H9 (cell line): ENCODE measurements at regions not wholly inside any gene's neighbourhood (a gene's known extent, or its start where the extent isn't known, plus 50 kb on each side); places are given as distances from the start of the nearest gene placed in this dataset.

ENCODE experiments used
- DNase-seq: peaks from one replicate; pipeline ENCODE4 v3.0.0-alpha.2; 2017
- H2AFZ ChIP-seq: one replicate; pipeline ENCODE4 v1.6.1; 2013; ENCODE audit warnings: mild to moderate bottlenecking, low read length, control low read depth, moderate library complexity
- H2AK5ac ChIP-seq: 2 replicates; pipeline ENCODE4 v1.6.1; 2013; ENCODE audit warnings: low read length, control low read depth, mixed read lengths; ENCODE audit not compliant: insufficient read length
- H2BK120ac ChIP-seq: one replicate; pipeline ENCODE4 v1.6.1; 2013; ENCODE audit warnings: low read depth, mild to moderate bottlenecking, low read length, control low read depth, inconsistent platforms; ENCODE audit not compliant: poor library complexity, severe bottlenecking
- H2BK12ac ChIP-seq: 2 replicates; pipeline ENCODE4 v1.6.1; 2013; ENCODE audit warnings: low read length, control low read depth, mixed read lengths, low read depth; ENCODE audit not compliant: insufficient read length
- H2BK15ac ChIP-seq: 2 replicates; pipeline ENCODE4 v1.6.1; 2013; ENCODE audit warnings: low read depth, low read length, control low read depth
- H2BK20ac ChIP-seq: one replicate; pipeline ENCODE4 v1.6.1; 2013; ENCODE audit warnings: low read depth, mild to moderate bottlenecking, low read length, control low read depth, inconsistent platforms; ENCODE audit not compliant: poor library complexity, severe bottlenecking
- H2BK5ac ChIP-seq: 2 replicates; pipeline ENCODE4 v1.6.1; 2013; ENCODE audit warnings: low read length, control low read depth, mixed read lengths; ENCODE audit not compliant: insufficient read length
- H3K14ac ChIP-seq: 2 replicates; pipeline ENCODE4 v1.6.1; 2013; ENCODE audit warnings: low read length, control low read depth; ENCODE audit not compliant: insufficient read depth
- H3K18ac ChIP-seq: 2 replicates; pipeline ENCODE4 v1.6.1; 2013; ENCODE audit warnings: low read depth, mild to moderate bottlenecking, mixed read lengths, low read length, control low read depth; ENCODE audit not compliant: insufficient read length
- H3K23ac ChIP-seq: 2 replicates; pipeline ENCODE4 v1.6.1; 2013; ENCODE audit warnings: low read length, control low read depth, mixed read lengths, low read depth; ENCODE audit not compliant: insufficient read length
- H3K23me2 ChIP-seq: 2 replicates; pipeline ENCODE4 v1.6.1; 2013; ENCODE audit warnings: low read depth, mild to moderate bottlenecking, mixed read lengths, low read length, control low read depth; ENCODE audit not compliant: insufficient read length, poor library complexity, severe bottlenecking
- H3K27ac ChIP-seq: 2 replicates; pipeline ENCODE4 v1.5.1; 2013; ENCODE audit warnings: low read length, control low read depth, mixed read lengths, low read depth; ENCODE audit not compliant: insufficient read length
- H3K27me3 ChIP-seq: 2 replicates; pipeline ENCODE4 v1.6.1; 2013; ENCODE audit warnings: low read length, control low read depth, inconsistent platforms; ENCODE audit not compliant: insufficient read depth
- H3K4ac ChIP-seq: 2 replicates; pipeline ENCODE4 v1.6.1; 2013; ENCODE audit warnings: low read depth, mild to moderate bottlenecking, control low read depth, inconsistent platforms, low read length, moderate library complexity
- H3K4me1 ChIP-seq: 2 replicates; pipeline ENCODE4 v1.6.1; 2013; ENCODE audit warnings: low read length, control low read depth, inconsistent platforms; ENCODE audit not compliant: insufficient read depth
- H3K4me2 ChIP-seq: 2 replicates; pipeline ENCODE4 v1.6.1; 2013; ENCODE audit warnings: low read length, control low read depth, mixed read lengths; ENCODE audit not compliant: insufficient read length, insufficient read depth
- H3K56ac ChIP-seq: 2 replicates; pipeline ENCODE4 v1.6.1; 2013; ENCODE audit warnings: low read depth, mild to moderate bottlenecking, mixed read lengths, low read length, control low read depth; ENCODE audit not compliant: insufficient read length
- H3K79me1 ChIP-seq: 2 replicates; pipeline ENCODE4 v1.6.1; 2013; ENCODE audit warnings: low read depth, mild to moderate bottlenecking, moderate library complexity, low read length, control low read depth, inconsistent platforms; ENCODE audit not compliant: insufficient read depth, poor library complexity, severe bottlenecking
- H3K79me2 ChIP-seq: 2 replicates; pipeline ENCODE4 v1.6.1; 2013; ENCODE audit warnings: low read length, control low read depth, inconsistent platforms; ENCODE audit not compliant: insufficient read depth
- H3K9ac ChIP-seq: 2 replicates; pipeline ENCODE4 v1.6.1; 2013; ENCODE audit warnings: low read length, control low read depth, mixed read lengths; ENCODE audit not compliant: insufficient read length; ENCODE audit errors: extremely low read depth
- H3K9me3 ChIP-seq: one replicate; pipeline ENCODE4 v1.6.1; 2013; ENCODE audit warnings: low read depth, low read length, inconsistent platforms; ENCODE audit not compliant: control insufficient read depth
- H3T11ph ChIP-seq: one replicate; pipeline ENCODE4 v1.6.1; 2013; ENCODE audit warnings: mild to moderate bottlenecking, low read length, control low read depth, inconsistent platforms
- H4K20me1 ChIP-seq: one replicate; pipeline ENCODE4 v1.6.1; 2013; ENCODE audit not compliant: control insufficient read depth, insufficient read length, insufficient read depth
- H4K5ac ChIP-seq: 2 replicates; pipeline ENCODE4 v1.6.1; 2013; ENCODE audit warnings: low read depth, mild to moderate bottlenecking, mixed read lengths, low read length, control low read depth; ENCODE audit not compliant: insufficient read length
- H4K8ac ChIP-seq: replicated peaks from 2 replicates; pipeline ENCODE4 v1.6.1; 2013; ENCODE audit warnings: low read length, control low read depth, mixed read lengths, low read depth; ENCODE audit not compliant: insufficient read length
- H4K91ac ChIP-seq: 2 replicates; pipeline ENCODE4 v1.6.1; 2013; ENCODE audit warnings: low read depth, mild to moderate bottlenecking, moderate library complexity, mixed read lengths, low read length, control low read depth; ENCODE audit not compliant: insufficient read length
- H3K27ac Mint-ChIP-seq, 3 experiments: 2 replicates in 2 of 3; 3 replicates in 1 of 3; pipeline ENCODE4 v1.8.0; 2020 to 2021; ENCODE audit warnings: mixed read lengths in 3 of 3, mild to moderate bottlenecking in 1 of 3, moderate library complexity in 1 of 3
- H3K27me3 Mint-ChIP-seq: 2 replicates; pipeline ENCODE4 v1.8.0; 2021; ENCODE audit warnings: low read depth, mild to moderate bottlenecking, moderate library complexity, mixed read lengths
- H3K36me3 Mint-ChIP-seq, 3 experiments: 2 replicates in 2 of 3; 3 replicates in 1 of 3; pipeline ENCODE4 v1.8.0; 2020 to 2021; ENCODE audit warnings: low read depth in 3 of 3, mixed read lengths in 3 of 3; ENCODE audit not compliant: insufficient read depth in 1 of 3
- H3K4me1 Mint-ChIP-seq, 2 experiments: 2 replicates each; pipeline ENCODE4 v1.8.0; 2020; ENCODE audit warnings: mixed read lengths in 2 of 2
- H3K4me3 Mint-ChIP-seq, 2 experiments: 2 replicates in 1 of 2; 3 replicates in 1 of 2; pipeline ENCODE4 v1.8.0; 2020 to 2021; ENCODE audit warnings: mild to moderate bottlenecking in 2 of 2, mixed read lengths in 2 of 2, moderate library complexity in 1 of 2
- H3K9me3 Mint-ChIP-seq, 2 experiments: 2 replicates in 1 of 2; 3 replicates in 1 of 2; pipeline ENCODE4 v1.8.0; 2020; ENCODE audit warnings: mild to moderate bottlenecking in 2 of 2, mixed read lengths in 2 of 2, moderate library complexity in 1 of 2
- CTCF ChIP-seq: fragments of 200-600 bp; sonication (generic); conservative IDR thresholded peaks from 3 replicates; pipeline ENCODE4 v1.8.0; 2021; ENCODE audit warnings: antibody characterized with exemption, mild to moderate bottlenecking
- WGBS: extraction: QIAGEN DNeasy Blood & Tissue Kit; methylation state at CpG from one replicate; pipeline ENCODE4 v1.1.7; 2013; ENCODE audit warnings: missing lambda C conversion rate, low lambda C conversion rate, mixed read lengths; ENCODE audit not compliant: insufficient read length; ENCODE audit errors: extremely low coverage; 5-methylcytosine and 5-hydroxymethylcytosine counted together

DNA sequence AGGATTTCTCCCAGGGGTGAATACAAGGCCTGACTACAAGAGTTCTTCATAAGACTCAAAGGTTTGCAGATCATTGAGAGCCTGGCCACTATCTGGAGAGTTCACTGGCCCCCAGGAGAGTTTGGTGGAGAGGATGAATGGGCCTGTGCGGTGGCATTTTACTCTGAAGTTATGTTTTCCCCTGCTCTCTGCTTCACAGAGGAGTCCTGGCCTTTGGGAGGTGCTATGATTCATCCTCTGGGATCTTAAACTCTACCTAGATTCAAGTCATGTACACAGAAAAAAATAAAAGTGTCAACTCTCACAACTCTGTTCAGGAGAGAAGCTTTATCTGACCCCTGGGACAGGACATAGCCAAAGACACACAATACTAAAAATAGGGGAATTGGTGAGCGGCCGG, 159.1 kb upstream of the CARD18 start:
- H2AK5ac ChIP-seq: no peak overlapping the region
- H4K91ac ChIP-seq: no peak overlapping the region
- H3K27ac ChIP-seq: no peak overlapping the region
- no peaks in the 10 kb centered on the region for H3K23me2 ChIP-seq
- H3T11ph ChIP-seq: no peak overlapping the region
- H3K4me1 ChIP-seq: no peaks in the 10 kb centered on the region
- no peak overlapping the region for H3K4me2 ChIP-seq
- no peak overlapping the region for H2BK5ac ChIP-seq
- no peaks in the 10 kb centered on the region for H3K79me1 ChIP-seq
- no peak for DNase-seq
- no peak for TF ChIP-seq CTCF
- no peak overlapping the region for H4K8ac ChIP-seq
- H2BK15ac ChIP-seq: no peak overlapping the region
- no peak overlapping the region for H3K23ac ChIP-seq
- H2BK120ac ChIP-seq: no peak overlapping the region
- no peak overlapping the region for H3K18ac ChIP-seq
- H3K27me3 ChIP-seq: no peaks in the 10 kb centered on the region
- no peak overlapping the region for H3K14ac ChIP-seq
- no peak overlapping the region for H3K4ac ChIP-seq
- Mint-ChIP-seq H3K9me3 (no peaks in the 10 kb centered on the region), H3K4me1 (no peaks in the 10 kb centered on the region), H3K27ac (no peak overlapping the region), H3K27me3 (no peaks in the 10 kb centered on the region), H3K36me3 (no peaks in the 10 kb centered on the region), H3K4me3 (no peak overlapping the region)
- H2BK12ac ChIP-seq: no peak overlapping the region
- H3K79me2 ChIP-seq: no peaks in the 10 kb centered on the region
- no CpG with 5 or more reads among the region's 3 CpGs for WGBS
- no peaks in the 10 kb centered on the region for H3K9me3 ChIP-seq
- no peaks in the 10 kb centered on the region for H4K20me1 ChIP-seq
- H3K56ac ChIP-seq: no peak overlapping the region
- H3K9ac ChIP-seq: no peak overlapping the region
- no peak overlapping the region for H2BK20ac ChIP-seq
- H4K5ac ChIP-seq: no peak overlapping the region
- H2AFZ ChIP-seq: no peak overlapping the region
